GM13977 (cell line): ENCODE measurements at regions not wholly inside any gene's neighbourhood (a gene's known extent, or its start where the extent isn't known, plus 50 kb on each side); places are given as distances from the start of the nearest gene placed in this dataset.

Experiments
- DNase-seq: peaks from one replicate; pipeline ENCODE4 v3.0.0; 2012; ENCODE audit warnings: low spot score
- CTCF ChIP-seq: IDR thresholded peaks from 2 replicates; pipeline ENCODE4 v1.5.1; 2012; ENCODE audit warnings: mild to moderate bottlenecking, control low read depth; ENCODE audit not compliant: insufficient read depth; ENCODE audit errors: extremely low read depth, missing control alignments
- in situ Hi-C: fragments of 300-500 bp; cut with MboI; formaldehyde crosslinking; loops from one replicate; pipeline ENCODE4 v1.12.0; 2022; ENCODE audit warnings: low sequenced_read_pairs, low pct_unique_long_range_greater_than_20kb, mixed read lengths, inconsistent platforms; ENCODE audit not compliant: unreplicated experiment

DNA sequence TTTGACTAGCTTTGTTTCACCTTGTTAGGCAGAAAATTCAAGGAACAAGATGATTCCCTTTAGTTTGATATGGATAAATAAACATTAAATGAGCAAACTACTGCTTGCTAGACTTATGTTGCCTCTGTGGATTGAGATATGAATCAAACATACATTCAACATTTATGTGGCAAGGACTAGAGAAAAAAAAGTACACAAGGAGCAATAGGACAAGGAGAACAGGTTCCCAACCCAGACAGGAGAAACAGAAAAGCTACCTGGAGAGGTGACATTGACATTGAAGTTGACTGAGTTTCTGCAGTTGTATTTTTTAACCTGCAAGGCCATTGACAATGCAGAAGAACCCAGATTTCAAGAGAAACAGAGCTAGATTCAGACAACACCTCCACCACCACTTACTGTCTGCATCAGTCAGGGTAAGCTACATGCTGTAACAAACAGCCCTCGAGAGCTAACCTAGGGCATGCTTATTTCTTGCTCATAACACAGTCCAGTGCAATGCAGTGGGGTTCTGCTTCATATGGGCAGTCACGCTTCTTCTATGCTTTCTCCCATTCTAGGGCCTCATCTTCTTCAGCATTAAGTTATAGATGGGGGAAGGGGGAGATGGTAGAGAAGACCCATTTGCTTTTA lies 180.9 kb upstream of the LYZL1 start:
- TF ChIP-seq CTCF: no peak
- no peak for DNase-seq
- in situ Hi-C loops: no loop called here

GRCh38 chr10:29109707-29110571 lies 178.9 kb upstream of the LYZL1 start:
- no peak for DNase-seq
- in situ Hi-C loops: no loop called here
- no peak for TF ChIP-seq CTCF

GRCh38 chr10:29112827-29113615 lies 175.8 kb upstream of the LYZL1 start:
- DNase-seq: no peak
- no peak for TF ChIP-seq CTCF
- in situ Hi-C loops: no loop called here

GRCh38 chr10:29113616-29113945 lies 175.3 kb upstream of the LYZL1 start:
- in situ Hi-C loops: no loop called here
- TF ChIP-seq CTCF: no peak
- no peak for DNase-seq

DNA sequence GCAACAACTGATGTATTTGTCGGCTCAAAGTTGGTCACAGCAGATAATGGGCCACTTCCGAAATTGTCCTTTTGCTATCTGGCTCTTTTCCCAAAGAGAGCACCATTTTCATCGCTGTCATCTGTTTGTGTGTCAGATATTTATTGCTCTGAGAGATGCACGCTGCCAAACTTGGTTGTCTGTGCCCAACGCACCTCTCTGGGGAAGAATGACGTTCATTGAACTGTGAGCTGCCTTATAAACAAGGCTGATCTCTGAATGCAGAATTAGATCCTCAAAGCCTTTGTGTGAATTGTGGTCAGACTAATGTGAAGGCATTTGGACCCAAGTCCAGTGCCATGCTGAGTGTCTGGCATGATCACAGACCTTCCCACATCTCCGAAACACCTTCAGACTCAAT lies 174.7 kb upstream of the LYZL1 start:
- in situ Hi-C loops: no loop called here
- no peak for TF ChIP-seq CTCF
- no peak for DNase-seq

GRCh38 chr10:29117781-29118180 lies 171.1 kb upstream of the LYZL1 start:
- in situ Hi-C loops: no loop called here
- DNase-seq: no peak
- TF ChIP-seq CTCF: no peak
